ENCODE measurements at regions not wholly inside any gene's neighbourhood (a gene's known extent, or its start where the extent isn't known, plus 50 kb on each side); places are given as distances from the start of the nearest gene placed in this dataset.

- TF ChIP-seq SMC3 (IDR thresholded peaks at IDR 0.05) = no peak
- TF ChIP-seq RNF2 (IDR thresholded peaks at IDR 0.05; ENCODE audit: borderline replicate concordance, low read depth) = no peak
- TF ChIP-seq SREBF2 (IDR thresholded peaks at IDR 0.05) = no peak
Observed at GRCh38 chr5:117209479-117209878, 634.9 kb upstream of the SEMA6A start.
